Thyroid gland (tissue), 4 donors: ENCODE measurements at regions not wholly inside any gene's neighbourhood (a gene's known extent, or its start where the extent isn't known, plus 50 kb on each side); places are given as distances from the start of the nearest gene placed in this dataset.

Experiments
- CTCF ChIP-seq, 6 experiments: fragments of 200-600 bp in 3 of 6; fragments of 450-650 bp in 3 of 6; sonication (generic) in 3 of 6; IDR thresholded peaks; one replicate each; pipeline ENCODE4 v1.5.1; 2016 to 2019; ENCODE audit warnings: antibody characterized with exemption in 6 of 6, mild to moderate bottlenecking in 2 of 6, inconsistent platforms in 1 of 6, moderate library complexity in 1 of 6
- POLR2A ChIP-seq, 2 donors: fragments of 450-650 bp; IDR thresholded peaks; one replicate each; pipeline ENCODE4 v1.6.1; 2017; ENCODE audit warnings: antibody characterized with exemption in 2 of 2, mild to moderate bottlenecking in 2 of 2, moderate library complexity in 1 of 2

GRCh38 chr12:83214185-83214584 lies 527.5 kb downstream of the TMTC2 start:
- TF ChIP-seq CTCF (IDR thresholded peaks at IDR 0.05) = no peak
- TF ChIP-seq POLR2A (IDR thresholded peaks at IDR 0.05) = no peak
